IMR-90 (cell line): ENCODE measurements at regions not wholly inside any gene's neighbourhood (a gene's known extent, or its start where the extent isn't known, plus 50 kb on each side); places are given as distances from the start of the nearest gene placed in this dataset.

Experiments used
- ATAC-seq: fragments of 200-7000 bp; cut with Tn5 transposase; 2 replicates; pipeline ENCODE4 v1.9.1; 2020; ENCODE audit warnings: low read depth, mild to moderate bottlenecking, moderate library complexity
- BruUV-seq: library from RNA; stranded (reverse); fragments of 400-500 nt; replicated peaks from 2 replicates; lab custom pipeline; 2021; lab: Mats Ljungman, UMichigan
- CTCF ChIA-PET: fragments of 300-600 bp; formaldehyde crosslinking; extraction: SDS; loops from one replicate; lab custom pipeline; 2021; ENCODE audit warnings: antibody characterized with exemption; lab: Yijun Ruan, JAX
- POLR2A ChIA-PET: fragments of 300-600 bp; sonication (Branson Sonifier 250); formaldehyde crosslinking; loops from one replicate; lab custom pipeline; 2022; ENCODE audit warnings: antibody characterized with exemption; ENCODE audit not compliant: unreplicated experiment; lab: Charles Lee
- DNase-seq: peaks from one replicate; pipeline ENCODE4 v3.0.0; 2013
- H2AFZ ChIP-seq: replicated peaks from 2 replicates; pipeline ENCODE3; 2013; ENCODE audit warnings: low read length, mild to moderate bottlenecking; ENCODE audit not compliant: poor library complexity
- H2AK5ac ChIP-seq: 2 replicates; pipeline ENCODE4 v1.6.1; 2013; ENCODE audit warnings: low read depth, low read length, inconsistent platforms
- H2AK9ac ChIP-seq: replicated peaks from 2 replicates; pipeline ENCODE3; 2013; ENCODE audit warnings: mild to moderate bottlenecking, low read depth, low read length, moderate library complexity; ENCODE audit not compliant: poor library complexity
- H2BK120ac ChIP-seq: 2 replicates; pipeline ENCODE4 v1.6.1; 2013; ENCODE audit warnings: low read depth, low read length, inconsistent platforms
- H2BK15ac ChIP-seq: 3 replicates; pipeline ENCODE4 v1.6.1; 2013; ENCODE audit warnings: low read depth, low read length, inconsistent platforms
- H2BK20ac ChIP-seq: 2 replicates; pipeline ENCODE4 v1.6.1; 2013; ENCODE audit warnings: low read depth, mild to moderate bottlenecking, inconsistent platforms, low read length, moderate library complexity
- H2BK5ac ChIP-seq: 2 replicates; pipeline ENCODE4 v1.6.1; 2013; ENCODE audit warnings: mild to moderate bottlenecking, low read depth, low read length, inconsistent platforms; ENCODE audit not compliant: poor library complexity, severe bottlenecking
- H3K14ac ChIP-seq: replicated peaks from 2 replicates; pipeline ENCODE4 v1.6.1; 2013; ENCODE audit warnings: low read depth, low read length, inconsistent platforms
- H3K18ac ChIP-seq: 2 replicates; pipeline ENCODE4 v1.6.1; 2013; ENCODE audit warnings: low read depth, low read length, control low read depth
- H3K23ac ChIP-seq: 2 replicates; pipeline ENCODE4 v1.6.1; 2013; ENCODE audit warnings: low read depth, low read length, inconsistent platforms
- H3K27ac ChIP-seq: 2 replicates; pipeline ENCODE4 v1.5.1; 2013; ENCODE audit warnings: mild to moderate bottlenecking, control low read depth, low read length; ENCODE audit not compliant: insufficient read depth
- H3K27me3 ChIP-seq: 2 replicates; pipeline ENCODE4 v1.6.1; 2013; ENCODE audit warnings: low read length; ENCODE audit not compliant: control insufficient read depth, insufficient read depth
- H3K36me3 ChIP-seq: 2 replicates; pipeline ENCODE4 v1.6.1; 2013; ENCODE audit warnings: low read length, mixed read lengths; ENCODE audit not compliant: control insufficient read depth, insufficient read depth
- H3K4ac ChIP-seq: 2 replicates; pipeline ENCODE4 v1.6.1; 2013; ENCODE audit warnings: low read depth, low read length, inconsistent platforms
- H3K4me1 ChIP-seq: 2 replicates; pipeline ENCODE4 v1.6.1; 2013; ENCODE audit warnings: low read length, mixed read lengths; ENCODE audit not compliant: control insufficient read depth, insufficient read depth
- H3K4me2 ChIP-seq: 2 replicates; pipeline ENCODE4 v1.6.1; 2013; ENCODE audit warnings: low read depth, mild to moderate bottlenecking, control low read depth, low read length, moderate library complexity
- H3K4me3 ChIP-seq: 2 replicates; pipeline ENCODE4 v1.5.1; 2013; ENCODE audit warnings: low read depth, mild to moderate bottlenecking, control low read depth, low read length, moderate library complexity; ENCODE audit not compliant: insufficient read depth
- H3K56ac ChIP-seq: 2 replicates; pipeline ENCODE4 v1.6.1; 2013; ENCODE audit warnings: low read length, inconsistent platforms; ENCODE audit not compliant: insufficient read depth; ENCODE audit errors: extremely low read depth
- H3K79me1 ChIP-seq, 2 experiments: 2 replicates each; pipeline ENCODE4 v1.6.1; 2013; ENCODE audit warnings: low read length in 2 of 2, inconsistent platforms in 1 of 2, low read depth in 1 of 2
- H3K9ac ChIP-seq: 2 replicates; pipeline ENCODE4 v1.6.1; 2013; ENCODE audit warnings: low read depth, low read length, control low read depth
- H3K9me1 ChIP-seq: 2 replicates; pipeline ENCODE4 v1.6.1; 2013; ENCODE audit warnings: low read length, inconsistent platforms; ENCODE audit not compliant: insufficient read depth
- H3K9me3 ChIP-seq: 2 replicates; pipeline ENCODE4 v1.6.1; 2013; ENCODE audit warnings: low read length; ENCODE audit not compliant: control insufficient read depth, insufficient read depth
- H4K20me1 ChIP-seq: 2 replicates; pipeline ENCODE4 v1.6.1; 2013; ENCODE audit warnings: low read length, inconsistent platforms; ENCODE audit not compliant: insufficient read depth
- H4K5ac ChIP-seq: 2 replicates; pipeline ENCODE4 v1.6.1; 2013; ENCODE audit warnings: mild to moderate bottlenecking, low read depth, low read length, control low read depth
- H4K8ac ChIP-seq, 2 experiments: 2 replicates each; pipeline ENCODE4 v1.6.1; 2013; ENCODE audit warnings: low read depth in 2 of 2, low read length in 2 of 2, control low read depth in 1 of 2, inconsistent platforms in 1 of 2
- H4K91ac ChIP-seq: 2 replicates; pipeline ENCODE4 v1.6.1; 2013; ENCODE audit warnings: low read depth, low read length, inconsistent platforms; ENCODE audit not compliant: insufficient read depth
- MAZ ChIP-seq: IDR thresholded peaks from 2 replicates; pipeline ENCODE4 v1.6.1; 2012; ENCODE audit warnings: low read depth, mild to moderate bottlenecking, low read length, improper control_type of control experiment, moderate library complexity, borderline replicate concordance
- WGBS, 2 experiments: methylation state at CpG; one replicate each; pipeline versions ENCODE4 v1.1.5 to v1.1.7; 2013; ENCODE audit warnings: missing lambda C conversion rate in 2 of 2; ENCODE audit not compliant: insufficient read length in 1 of 2; ENCODE audit errors: extremely low coverage in 2 of 2; 5-methylcytosine and 5-hydroxymethylcytosine counted together
- dilution Hi-C: fragments of 300-500 bp; cut with HindIII; formaldehyde crosslinking; loops from one replicate; pipeline ENCODE4 v1.14.3; 2018; ENCODE audit warnings: low sequenced_read_pairs; ENCODE audit not compliant: unreplicated experiment
- in situ Hi-C: fragments of 300-500 bp; cut with MboI; formaldehyde crosslinking; loops from 3 replicates; pipeline ENCODE4 v1.14.3; 2019; ENCODE audit warnings: low sequenced_read_pairs, inconsistent platforms, mixed read lengths
- intact Hi-C: fragments of 100-400 bp; cut with micrococcal nuclease; formaldehyde crosslinking; loops from 2 replicates; pipeline ENCODE4 v1.10.0; 2022

GRCh38 chr5:130462516-130462915, 558.3 kb downstream of the CHSY3 start:
- Histone ChIP-seq H2BK5ac (no peak overlapping the region), H3K9me3 (peaks cover 13% of the 10 kb centered on the region), H3K4ac (no peak overlapping the region), H3K14ac (no peak overlapping the region), H2AK9ac (no peak overlapping the region), H3K23ac (no peak overlapping the region), H3K9me1 (no peaks in the 10 kb centered on the region), H2BK20ac (no peak overlapping the region), H2BK15ac (no peak overlapping the region), H4K20me1 (no peaks in the 10 kb centered on the region), H3K36me3 (no peaks in the 10 kb centered on the region), H3K56ac (no peak overlapping the region), H3K79me1 (no peaks in the 10 kb centered on the region), H3K9ac (no peak overlapping the region), H3K4me1 (no peaks in the 10 kb centered on the region), H3K4me2 (no peak overlapping the region), H3K27ac (no peak overlapping the region), H2AK5ac (no peak overlapping the region), H3K18ac (no peak overlapping the region), H2BK120ac (no peak overlapping the region), H4K5ac (no peak overlapping the region), H4K8ac (no peak overlapping the region), H4K91ac (no peak overlapping the region), H3K27me3 (no peaks in the 10 kb centered on the region), H3K4me3 (no peak overlapping the region), H2AFZ (no peak overlapping the region)
- WGBS, 2 experiments = no CpG with 5 or more reads among the region's 1 CpG
- dilution Hi-C loops (no loop called here), intact Hi-C loops (no loop called here), in situ Hi-C loops (no loop called here)
- ChIA-PET CTCF (no interaction called here), POLR2A (no interaction called here)
- no peak for TF ChIP-seq MAZ
- ATAC-seq = no peak
- no TSS peak for BruUV-seq
- no peak for DNase-seq
